Common myeloid progenitor, CD34-positive (primary cell): ENCODE measurements at regions not wholly inside any gene's neighbourhood (a gene's known extent, or its start where the extent isn't known, plus 50 kb on each side); places are given as distances from the start of the nearest gene placed in this dataset.
"Not testable (repeated sequence)": the region's sequence is repeated elsewhere in the genome, so short reads cannot be mapped to it uniquely, and the experiment has no call there.

ENCODE experiments used
- CTCF ChIA-PET: fragments of 350-600 bp; sonication (Branson Sonifier 250); formaldehyde crosslinking; loops from one replicate; lab custom pipeline; 2021; ENCODE audit warnings: antibody characterized with exemption; lab: Charles Lee
- POLR2A ChIA-PET: fragments of 350-600 bp; sonication (Branson Sonifier 250); formaldehyde crosslinking; loops from one replicate; lab custom pipeline; 2021; ENCODE audit warnings: antibody characterized with exemption; lab: Charles Lee
- DNase-seq, 3 donors: peaks; one replicate each; pipeline versions ENCODE4 v3.0.0 to v3.0.0-alpha.2; 2013
- H3K27ac ChIP-seq, 2 experiments: 1 replicate in 1 of 2; 2 replicates in 1 of 2; pipeline ENCODE4 v1.7.0; 2013; ENCODE audit warnings: inconsistent platforms in 2 of 2, low read length in 2 of 2, mild to moderate bottlenecking in 2 of 2, low read depth in 1 of 2, moderate library complexity in 1 of 2; ENCODE audit not compliant: severe bottlenecking in 2 of 2, insufficient read depth in 1 of 2, poor library complexity in 1 of 2
- H3K27me3 ChIP-seq, 5 experiments: replicated peaks in 2 of 5; 1 replicate in 3 of 5; 2 replicates in 2 of 5; pipeline versions ENCODE4 v1.6.1 to v1.7.0; 2013; ENCODE audit warnings: low read length in 4 of 5, mild to moderate bottlenecking in 2 of 5, moderate library complexity in 2 of 5, inconsistent platforms in 1 of 5; ENCODE audit not compliant: insufficient read depth in 5 of 5, control insufficient read depth in 4 of 5
- H3K36me3 ChIP-seq, 4 experiments: 1 replicate in 2 of 4; 2 replicates in 2 of 4; pipeline versions ENCODE4 v1.6.1 to v1.7.0; 2013; ENCODE audit warnings: low read length in 3 of 4, control low read depth in 1 of 4, mild to moderate bottlenecking in 1 of 4; ENCODE audit not compliant: control insufficient read depth in 4 of 4, insufficient read depth in 4 of 4
- H3K4me1 ChIP-seq, 4 experiments: 1 replicate in 3 of 4; 2 replicates in 1 of 4; pipeline versions ENCODE4 v1.6.1 to v1.7.1; 2013; ENCODE audit warnings: low read length in 3 of 4, mild to moderate bottlenecking in 3 of 4, control low read depth in 1 of 4, inconsistent platforms in 1 of 4, moderate library complexity in 1 of 4; ENCODE audit not compliant: control insufficient read depth in 4 of 4, insufficient read depth in 4 of 4; ENCODE audit errors: control extremely low read depth in 1 of 4
- H3K4me3 ChIP-seq, 7 experiments: 1 replicate in 4 of 7; 2 replicates in 3 of 7; pipeline versions ENCODE4 v1.5.1 to v1.7.0; 2013; ENCODE audit warnings: mild to moderate bottlenecking in 7 of 7, low read length in 6 of 7, moderate library complexity in 6 of 7, inconsistent platforms in 2 of 7, low read depth in 2 of 7, control low read depth in 1 of 7; ENCODE audit not compliant: insufficient read depth in 4 of 7, control insufficient read depth in 1 of 7; ENCODE audit errors: extremely low read depth in 1 of 7
- H3K9me3 ChIP-seq, 5 experiments: 1 replicate in 4 of 5; 2 replicates in 1 of 5; pipeline versions ENCODE4 v1.6.1 to v1.7.1; 2013; ENCODE audit warnings: low read length in 4 of 5, mild to moderate bottlenecking in 2 of 5, inconsistent platforms in 1 of 5, low read depth in 1 of 5, moderate library complexity in 1 of 5; ENCODE audit not compliant: control insufficient read depth in 4 of 5, insufficient read depth in 2 of 5; ENCODE audit errors: control extremely low read depth in 1 of 5
- WGBS: methylation state at CpG from one replicate; pipeline ENCODE4 v1.1.5; 2013; ENCODE audit not compliant: insufficient coverage; 5-methylcytosine and 5-hydroxymethylcytosine counted together

DNA sequence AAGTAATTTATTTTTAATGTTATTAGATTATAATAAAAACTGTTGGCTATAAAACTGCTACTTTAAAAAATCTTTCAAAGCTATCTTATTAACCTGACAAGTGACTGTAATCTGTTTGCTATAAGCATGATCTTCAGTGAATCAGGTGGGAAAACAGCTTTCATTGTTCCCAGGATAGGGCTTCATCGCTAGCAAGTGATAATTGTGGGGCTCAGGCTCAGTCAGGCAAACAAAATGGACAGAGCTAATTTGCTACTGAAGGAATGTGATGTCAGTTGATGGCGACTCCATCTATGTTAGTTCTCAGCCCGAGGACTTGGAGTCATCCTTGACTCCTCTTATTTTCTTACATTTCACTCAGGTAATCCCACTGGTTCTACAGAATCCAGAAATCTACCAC is 125.0 kb downstream of the RASSF10 start:
- CTCF ChIA-PET, result interaction anchor here (1.2 kb wide), 1 partner anchor 13 kb away, joined by 3 read pairs; no protein-coding TSS in a partner anchor
- Histone ChIP-seq H3K4me3 (no peak overlapping the region), H3K9me3 (no peaks in the 10 kb centered on the region), H3K27me3 (no peaks in the 10 kb centered on the region), H3K36me3 (no peaks in the 10 kb centered on the region), H3K4me1 (peaks cover 0 to 13% (median 3%) of the 10 kb centered on the region in 4 experiments), H3K27ac (no peak overlapping the region)
- POLR2A ChIA-PET, result interaction anchor here (0.6 kb wide), 1 partner anchor 14 kb away, joined by 3 read pairs; no protein-coding TSS in a partner anchor
- DNase-seq, result no peak
- WGBS, result no CpG with 5 or more reads among the region's 3 CpGs

DNA sequence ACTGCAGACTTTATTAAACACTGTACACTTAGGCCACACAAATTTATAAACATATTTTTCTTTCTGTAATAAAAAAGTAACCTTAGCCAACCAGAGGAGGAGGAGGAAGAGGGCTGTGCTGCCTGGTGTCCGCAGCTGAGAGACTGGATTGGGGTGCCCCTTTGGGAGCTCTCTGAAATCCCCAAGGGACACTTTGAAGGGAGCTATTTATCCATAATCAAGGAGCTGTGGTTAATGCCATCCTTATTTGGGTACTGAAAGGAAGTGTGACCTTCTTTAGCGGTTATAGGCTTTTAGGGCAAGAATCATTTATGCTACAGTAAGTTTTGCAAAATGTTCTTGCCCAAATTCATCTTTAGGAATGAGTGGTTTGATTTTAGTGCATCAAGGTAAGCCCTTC is 125.8 kb downstream of the RASSF10 start:
- no peaks in the 10 kb centered on the region for H3K9me3 ChIP-seq
- ChIA-PET POLR2A (no interaction called here), CTCF (interaction anchor here (1.8 kb wide), 1 partner anchor 170 kb away, joined by 4 read pairs; no protein-coding TSS in a partner anchor)
- peaks cover 0 to 13% (median 3%) of the 10 kb centered on the region in 4 experiments for H3K4me1 ChIP-seq
- H3K27ac ChIP-seq, result no peak overlapping the region
- H3K27me3 ChIP-seq, result no peaks in the 10 kb centered on the region
- H3K36me3 ChIP-seq, result no peaks in the 10 kb centered on the region
- no peak overlapping the region for H3K4me3 ChIP-seq
- no peak for DNase-seq
- 100% methylated on average over 1 of the region's 2 CpGs for WGBS

DNA sequence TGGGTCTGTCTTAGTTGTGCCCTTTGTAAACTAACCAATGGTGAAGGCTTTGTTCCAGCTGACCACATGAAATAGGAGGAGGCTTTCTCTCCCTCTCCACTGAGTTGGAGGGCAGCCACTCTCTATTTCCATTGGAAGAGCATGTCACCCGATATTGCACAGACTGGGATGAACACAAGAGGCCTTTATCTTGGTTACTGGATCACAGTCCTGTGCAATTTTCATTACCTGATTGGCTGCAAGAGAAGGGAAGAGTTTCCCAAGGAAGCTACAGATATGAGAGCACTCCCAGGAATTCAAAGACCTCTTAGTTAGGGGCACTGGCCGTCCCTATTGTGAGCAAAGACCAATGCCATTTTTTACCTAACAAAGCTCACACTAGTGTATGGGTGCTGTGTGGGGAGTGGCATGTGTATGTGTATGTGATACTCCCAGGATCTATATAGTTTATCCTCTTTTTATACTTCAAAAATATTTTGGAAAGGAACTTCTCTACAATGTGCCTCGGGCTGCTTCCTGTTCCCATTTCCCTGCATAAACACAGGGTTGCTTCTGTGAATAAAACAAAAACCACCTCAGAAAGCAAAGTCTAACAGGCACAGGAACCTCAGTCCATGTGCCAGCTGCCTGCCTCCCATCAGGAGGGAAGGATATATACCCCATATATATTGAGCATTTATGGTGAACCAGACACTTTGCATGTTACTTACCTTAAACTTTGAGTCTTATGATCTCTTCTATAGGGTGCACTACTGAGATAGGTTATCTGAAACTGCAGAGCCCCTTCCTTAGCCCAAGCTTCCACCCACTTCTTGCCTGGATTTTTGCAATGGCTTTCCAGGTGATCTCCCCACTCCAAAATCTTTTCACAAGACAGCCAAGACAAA is 126.5 kb downstream of the RASSF10 start:
- 44% methylated on average over 2 of the region's 3 CpGs for WGBS
- Histone ChIP-seq H3K9me3 (no peaks in the 10 kb centered on the region), H3K4me1 (peaks cover 0 to 17% (median 7%) of the 10 kb centered on the region in 4 experiments), H3K27ac (no peak overlapping the region), H3K27me3 (no peaks in the 10 kb centered on the region), H3K4me3 (no peak overlapping the region), H3K36me3 (no peaks in the 10 kb centered on the region)
- POLR2A ChIA-PET, result no interaction called here
- no peak for DNase-seq
- CTCF ChIA-PET, result interaction anchor here (1.3 to 1.8 kb wide), 2 partner anchors 13 to 170 kb away, joined by 3 to 4 read pairs; no protein-coding TSS in a partner anchor

DNA sequence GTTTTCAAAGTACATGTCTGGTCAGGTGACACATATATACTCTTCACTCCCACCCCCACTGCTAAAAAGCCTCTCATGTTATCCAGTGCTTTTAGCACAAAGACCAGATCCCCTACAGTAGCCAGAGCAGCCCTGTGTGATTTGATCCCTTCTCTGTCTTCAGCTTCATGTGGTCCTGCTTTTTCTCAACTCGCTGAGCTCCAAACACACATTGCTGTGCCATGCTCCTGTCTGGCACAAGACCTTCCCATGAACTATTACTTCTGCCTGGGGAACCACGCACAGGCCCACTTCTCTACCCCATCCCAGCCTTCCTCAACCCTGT is 127.1 kb downstream of the RASSF10 start:
- H3K9me3 ChIP-seq, result no peaks in the 10 kb centered on the region
- H3K4me1 ChIP-seq, result peaks cover 0 to 23% (median 7%) of the 10 kb centered on the region in 4 experiments
- no peak overlapping the region for H3K4me3 ChIP-seq
- H3K36me3 ChIP-seq, result no peaks in the 10 kb centered on the region
- ChIA-PET CTCF (interaction anchor here (1.3 to 1.8 kb wide), 2 partner anchors 12 to 171 kb away, joined by 3 to 4 read pairs; no protein-coding TSS in a partner anchor), POLR2A (no interaction called here)
- DNase-seq, result no peak
- WGBS, result 75% methylated on average over 2 of the region's 2 CpGs
- H3K27me3 ChIP-seq, result no peaks in the 10 kb centered on the region
- no peak overlapping the region for H3K27ac ChIP-seq

DNA sequence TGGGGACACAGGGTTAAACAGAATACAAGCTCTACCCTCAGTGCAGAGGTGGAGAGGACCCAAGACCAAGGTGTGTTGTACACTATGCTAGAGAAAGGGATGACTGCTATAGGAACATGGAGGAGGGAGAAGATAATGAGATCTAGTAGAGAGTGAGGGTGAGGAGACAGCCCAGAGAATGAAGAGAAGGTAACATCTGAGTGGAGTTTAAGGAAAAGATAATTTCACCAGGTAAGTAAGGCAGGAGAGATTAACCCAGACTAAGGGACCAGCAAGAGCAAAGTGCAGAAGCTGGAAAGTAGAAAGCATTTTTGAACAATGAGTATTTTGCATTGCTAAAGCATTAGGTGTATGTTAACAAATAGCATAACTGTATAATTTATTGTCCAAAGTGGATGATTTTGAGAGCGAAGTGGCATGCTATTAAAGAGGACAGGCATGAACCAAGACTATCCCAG is 128.8 kb downstream of the RASSF10 start:
- ChIA-PET POLR2A (no interaction called here), CTCF (no interaction called here)
- Histone ChIP-seq H3K4me1 (peaks cover 0 to 20% (median 7%) of the 10 kb centered on the region in 4 experiments), H3K9me3 (no peaks in the 10 kb centered on the region), H3K36me3 (no peaks in the 10 kb centered on the region), H3K4me3 (no peak overlapping the region), H3K27ac (no peak overlapping the region), H3K27me3 (no peaks in the 10 kb centered on the region)
- no peak for DNase-seq
- no CpG with 5 or more reads among the region's 1 CpG for WGBS

DNA sequence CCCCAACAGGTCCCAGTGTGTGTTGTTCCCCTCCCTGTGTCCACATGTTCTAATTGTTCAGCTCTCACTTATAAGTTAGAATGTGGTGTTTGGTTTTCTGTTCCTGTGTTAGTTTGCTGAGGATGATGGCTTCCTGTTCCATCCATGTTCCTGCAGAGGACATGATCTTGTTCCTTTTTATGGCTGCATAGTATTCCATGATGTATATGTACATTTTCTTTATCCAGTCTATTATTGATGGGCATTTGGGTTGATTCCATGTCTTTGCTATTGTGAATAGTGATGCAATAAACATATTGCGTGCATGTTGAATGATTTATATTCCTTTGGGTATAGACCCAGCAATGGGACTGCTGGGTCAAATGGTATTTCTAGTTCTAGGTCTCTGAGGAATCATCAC is 130.0 kb downstream of the RASSF10 start:
- H3K9me3 ChIP-seq, POLR2A ChIA-PET, CTCF ChIA-PET, H3K27me3 ChIP-seq, H3K36me3 ChIP-seq, H3K27ac ChIP-seq, DNase-seq, H3K4me3 ChIP-seq: not testable (repeated sequence)
- peaks cover 0 to 18% (median 9%) of the 10 kb centered on the region in 4 experiments for H3K4me1 ChIP-seq
- 80% methylated on average over 1 of the region's 1 CpG for WGBS
